PFSK-1 (cell line): ENCODE measurements at regions not wholly inside any gene's neighbourhood (a gene's known extent, or its start where the extent isn't known, plus 50 kb on each side); places are given as distances from the start of the nearest gene placed in this dataset.

ENCODE experiments used
- FOXP2 ChIP-seq: optimal IDR thresholded peaks from 2 replicates; pipeline ENCODE3; 2011; ENCODE audit warnings: borderline replicate concordance, control low read depth, inconsistent platforms; ENCODE audit not compliant: insufficient read depth; ENCODE audit errors: extremely low read length, extremely low read depth
- POLR2AphosphoS5 ChIP-seq: IDR thresholded peaks from 2 replicates; pipeline ENCODE4 v1.6.1; 2012; ENCODE audit warnings: low read depth, mild to moderate bottlenecking, control low read depth, low read length, moderate library complexity
- REST ChIP-seq, 2 experiments: IDR thresholded peaks; 2 replicates each; pipeline versions ENCODE4 v1.6.1 to v1.8.0; 2011 to 2012; ENCODE audit warnings: low read depth in 2 of 2, low read length in 2 of 2, control low read depth in 1 of 2, inconsistent platforms in 1 of 2, mild to moderate bottlenecking in 1 of 2, moderate library complexity in 1 of 2; ENCODE audit not compliant: insufficient read depth in 1 of 2
- SIN3A ChIP-seq: IDR thresholded peaks from 2 replicates; pipeline ENCODE4 v1.6.1; 2012; ENCODE audit warnings: mild to moderate bottlenecking, low read length, moderate library complexity, borderline replicate concordance; ENCODE audit not compliant: insufficient read depth
- TAF1 ChIP-seq: IDR thresholded peaks from 2 replicates; pipeline ENCODE4 v1.6.1; 2012; ENCODE audit warnings: low read length, control low read depth, borderline replicate concordance; ENCODE audit not compliant: insufficient read depth

GRCh38 chr9:13728917-13729811 is 449.7 kb upstream of the MPDZ start:
- TF ChIP-seq POLR2AphosphoS5 = no peak
- TF ChIP-seq REST (IDR thresholded peaks at IDR 0.05; ENCODE audit: insufficient read depth in 1 of 2, low read depth in 2 of 2, low read length in 2 of 2) = no peak
- TF ChIP-seq SIN3A = no peak
- no peak for TF ChIP-seq FOXP2
- no peak for TF ChIP-seq TAF1

- no peak for TF ChIP-seq REST (IDR thresholded peaks at IDR 0.05; ENCODE audit: insufficient read depth in 1 of 2, low read depth in 2 of 2, low read length in 2 of 2)
- TF ChIP-seq POLR2AphosphoS5 = no peak
- TF ChIP-seq TAF1 = no peak
- no peak for TF ChIP-seq FOXP2
- TF ChIP-seq SIN3A = no peak
Observed at GRCh38 chr9:13728131-13728530, 448.6 kb upstream of the MPDZ start.

GRCh38 chr9:13726746-13727145 is 447.3 kb upstream of the MPDZ start:
- TF ChIP-seq FOXP2 (no peak), POLR2AphosphoS5 (no peak), REST (IDR thresholded peaks at IDR 0.05; ENCODE audit: insufficient read depth in 1 of 2, low read depth in 2 of 2, low read length in 2 of 2) (no peak), TAF1 (no peak), SIN3A (no peak)

- TF ChIP-seq POLR2AphosphoS5 = no peak
- no peak for TF ChIP-seq REST (IDR thresholded peaks at IDR 0.05; ENCODE audit: insufficient read depth in 1 of 2, low read depth in 2 of 2, low read length in 2 of 2)
- TF ChIP-seq TAF1 = no peak
- no peak for TF ChIP-seq SIN3A
- TF ChIP-seq FOXP2 = no peak
Observed at GRCh38 chr9:13725516-13725915, 446.0 kb upstream of the MPDZ start.
